Osteocyte (in vitro differentiated cells): ENCODE measurements at regions not wholly inside any gene's neighbourhood (a gene's known extent, or its start where the extent isn't known, plus 50 kb on each side); places are given as distances from the start of the nearest gene placed in this dataset.

Experiments
- DNase-seq: peaks from one replicate; pipeline ENCODE4 v3.0.0; 2021; ENCODE audit warnings: mixed read lengths; ENCODE audit not compliant: unreplicated experiment; ENCODE audit errors: extremely low spot score
- H3K27ac Mint-ChIP-seq: one replicate; pipeline ENCODE4 v1.8.0; 2021; ENCODE audit warnings: mild to moderate bottlenecking, mixed read lengths; ENCODE audit not compliant: unreplicated experiment
- H3K27me3 Mint-ChIP-seq: one replicate; pipeline ENCODE4 v1.8.0; 2021; ENCODE audit warnings: mixed read lengths; ENCODE audit not compliant: unreplicated experiment
- H3K36me3 Mint-ChIP-seq: one replicate; pipeline ENCODE4 v1.8.0; 2021; ENCODE audit warnings: mixed read lengths; ENCODE audit not compliant: unreplicated experiment
- H3K4me1 Mint-ChIP-seq: one replicate; pipeline ENCODE4 v1.8.0; 2021; ENCODE audit warnings: mixed read lengths; ENCODE audit not compliant: unreplicated experiment
- H3K4me3 Mint-ChIP-seq: one replicate; pipeline ENCODE4 v1.8.0; 2021; ENCODE audit warnings: mild to moderate bottlenecking, moderate library complexity, mixed read lengths; ENCODE audit not compliant: unreplicated experiment
- H3K9me3 Mint-ChIP-seq: one replicate; pipeline ENCODE4 v1.8.0; 2021; ENCODE audit warnings: mixed read lengths; ENCODE audit not compliant: unreplicated experiment
- TF ChIP-seq, protein P1 (sequence below): fragments of 200-600 bp; sonication (generic); IDR thresholded peaks from 2 replicates; pipeline ENCODE4 v1.5.0; 2021; ENCODE audit warnings: antibody characterized with exemption, mild to moderate bottlenecking, moderate library complexity

DNA sequence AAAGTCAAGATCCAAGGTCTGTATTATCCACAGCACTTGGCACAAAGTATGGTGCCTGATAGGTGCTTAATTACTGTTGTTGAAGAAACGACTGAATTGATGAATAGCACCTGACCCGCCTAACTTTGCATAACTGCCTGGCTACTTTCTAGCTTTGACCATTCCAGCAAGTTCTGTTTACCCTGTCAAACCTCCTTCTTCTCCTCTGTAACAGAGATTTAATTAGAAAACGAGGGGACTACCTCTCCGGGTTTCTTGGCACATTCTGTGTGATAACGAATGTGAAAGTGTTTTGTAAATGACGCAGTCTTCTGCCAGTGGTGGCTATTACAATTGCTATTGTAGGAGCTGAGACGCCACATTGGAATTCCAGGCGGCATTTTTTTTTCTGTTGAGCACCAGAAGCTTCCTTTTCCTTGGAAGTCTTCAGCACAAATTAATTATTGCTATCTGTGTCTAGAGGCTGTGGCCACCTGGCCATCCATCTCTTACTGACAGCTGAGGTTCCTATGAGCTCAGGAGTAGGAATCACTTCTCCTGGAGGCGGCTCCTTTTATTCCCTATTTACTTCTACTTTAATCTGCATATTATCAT is 522.9 kb downstream of the HS3ST4 start:
- H3K36me3 Mint-ChIP-seq = no peaks in the 10 kb centered on the region
- no peak overlapping the region for H3K27ac Mint-ChIP-seq
- H3K4me1 Mint-ChIP-seq = no peaks in the 10 kb centered on the region
- no peak overlapping the region for H3K4me3 Mint-ChIP-seq
- H3K9me3 Mint-ChIP-seq = peaks cover 24% of the 10 kb centered on the region
- TF ChIP-seq, protein P1, sequence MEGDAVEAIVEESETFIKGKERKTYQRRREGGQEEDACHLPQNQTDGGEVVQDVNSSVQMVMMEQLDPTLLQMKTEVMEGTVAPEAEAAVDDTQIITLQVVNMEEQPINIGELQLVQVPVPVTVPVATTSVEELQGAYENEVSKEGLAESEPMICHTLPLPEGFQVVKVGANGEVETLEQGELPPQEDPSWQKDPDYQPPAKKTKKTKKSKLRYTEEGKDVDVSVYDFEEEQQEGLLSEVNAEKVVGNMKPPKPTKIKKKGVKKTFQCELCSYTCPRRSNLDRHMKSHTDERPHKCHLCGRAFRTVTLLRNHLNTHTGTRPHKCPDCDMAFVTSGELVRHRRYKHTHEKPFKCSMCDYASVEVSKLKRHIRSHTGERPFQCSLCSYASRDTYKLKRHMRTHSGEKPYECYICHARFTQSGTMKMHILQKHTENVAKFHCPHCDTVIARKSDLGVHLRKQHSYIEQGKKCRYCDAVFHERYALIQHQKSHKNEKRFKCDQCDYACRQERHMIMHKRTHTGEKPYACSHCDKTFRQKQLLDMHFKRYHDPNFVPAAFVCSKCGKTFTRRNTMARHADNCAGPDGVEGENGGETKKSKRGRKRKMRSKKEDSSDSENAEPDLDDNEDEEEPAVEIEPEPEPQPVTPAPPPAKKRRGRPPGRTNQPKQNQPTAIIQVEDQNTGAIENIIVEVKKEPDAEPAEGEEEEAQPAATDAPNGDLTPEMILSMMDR = no peak
- no peaks in the 10 kb centered on the region for H3K27me3 Mint-ChIP-seq
- no peak for DNase-seq

DNA sequence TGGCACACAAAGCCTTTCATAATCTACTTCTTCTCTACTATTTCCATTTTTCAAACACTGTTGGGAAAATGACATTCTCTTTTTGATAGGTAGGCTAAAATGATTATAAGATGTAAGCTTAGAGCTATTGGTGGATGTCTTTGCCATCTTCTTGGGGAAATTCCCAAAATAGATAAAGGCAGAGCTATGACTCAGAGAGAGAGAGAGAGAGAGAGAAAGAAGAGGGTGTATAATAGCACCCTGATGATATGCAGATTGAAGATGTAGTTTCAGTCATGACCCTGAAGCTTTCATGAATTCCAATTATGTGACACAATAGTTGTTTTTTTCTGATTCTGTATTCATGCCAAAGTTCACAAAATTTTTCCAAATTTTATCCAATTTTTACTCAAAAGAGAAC is 529.1 kb downstream of the HS3ST4 start:
- DNase-seq = no peak
- Mint-ChIP-seq H3K9me3 (no peaks in the 10 kb centered on the region), H3K27ac (no peak overlapping the region), H3K4me3 (no peak overlapping the region), H3K27me3 (no peaks in the 10 kb centered on the region), H3K36me3 (no peaks in the 10 kb centered on the region), H3K4me1 (no peaks in the 10 kb centered on the region)
- TF ChIP-seq, protein P1 = no peak

DNA sequence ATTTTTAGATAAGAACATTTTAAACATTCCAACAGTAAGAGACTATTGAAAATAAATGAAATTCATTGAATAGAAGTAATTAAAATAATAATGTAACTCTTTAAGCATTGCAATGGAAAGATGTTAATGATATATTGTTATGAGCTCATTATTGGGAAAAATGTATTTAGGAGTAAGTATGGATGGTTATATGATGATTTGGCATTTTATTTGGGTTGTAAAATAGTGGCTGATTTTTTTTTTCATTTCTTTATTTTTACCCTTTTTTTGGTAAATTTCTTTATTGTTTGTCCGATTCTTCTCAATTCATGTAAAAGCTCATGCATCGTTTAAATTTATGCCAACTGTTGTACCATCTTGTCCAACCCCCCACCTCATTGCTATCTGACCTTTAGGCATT is 539.9 kb downstream of the HS3ST4 start:
- H3K9me3 Mint-ChIP-seq = no peaks in the 10 kb centered on the region
- no peaks in the 10 kb centered on the region for H3K36me3 Mint-ChIP-seq
- DNase-seq = no peak
- no peak overlapping the region for H3K27ac Mint-ChIP-seq
- H3K27me3 Mint-ChIP-seq = no peaks in the 10 kb centered on the region
- TF ChIP-seq, protein P1 = no peak
- no peak overlapping the region for H3K4me3 Mint-ChIP-seq
- H3K4me1 Mint-ChIP-seq = no peaks in the 10 kb centered on the region

DNA sequence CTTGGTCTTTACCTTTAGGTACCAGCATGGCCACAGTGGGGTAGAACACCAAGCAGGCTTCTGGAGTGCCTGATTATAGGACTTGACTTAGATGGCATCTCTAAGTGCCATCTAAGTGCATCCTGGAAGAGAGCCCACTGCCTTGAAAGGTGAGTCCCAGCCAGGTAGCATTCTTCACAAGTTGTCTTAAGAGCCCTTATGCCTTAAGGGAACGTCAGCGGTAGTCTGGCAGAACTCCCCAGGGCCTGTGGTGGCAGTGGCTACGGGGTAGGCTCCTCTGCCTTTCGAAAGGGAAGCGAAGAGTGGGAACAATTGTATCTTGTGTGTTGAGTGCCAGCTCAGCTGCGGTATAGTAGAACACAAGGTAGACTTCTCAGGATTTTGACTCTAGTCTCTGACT is 549.0 kb downstream of the HS3ST4 start:
- TF ChIP-seq, protein P1 = no peak
- H3K9me3 Mint-ChIP-seq = peaks cover 24% of the 10 kb centered on the region
- no peak overlapping the region for H3K4me3 Mint-ChIP-seq

DNA sequence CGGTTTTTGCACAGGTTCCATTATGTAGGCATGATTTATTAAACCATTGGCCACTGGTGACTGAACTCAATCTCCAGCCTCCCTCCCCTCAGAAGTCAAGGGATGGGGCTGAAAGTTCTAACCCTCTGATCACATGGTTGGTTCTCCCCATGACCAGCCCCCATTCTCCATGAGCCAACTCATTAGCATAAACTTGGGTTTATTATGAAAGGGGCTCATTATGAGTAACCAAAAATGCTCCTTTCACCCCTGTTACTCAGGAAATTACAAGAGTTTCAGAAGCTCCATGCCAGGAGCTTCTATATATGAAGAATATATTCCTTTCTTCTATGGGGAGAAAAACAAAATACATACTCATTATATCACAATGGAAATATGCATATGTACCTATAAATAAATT is 555.3 kb downstream of the HS3ST4 start:
- H3K4me1 Mint-ChIP-seq = no peaks in the 10 kb centered on the region
- no peaks in the 10 kb centered on the region for H3K27me3 Mint-ChIP-seq
- H3K9me3 Mint-ChIP-seq = peaks cover 50% of the 10 kb centered on the region
- H3K4me3 Mint-ChIP-seq = no peak overlapping the region
- DNase-seq = no peak
- TF ChIP-seq, protein P1 = no peak
- no peaks in the 10 kb centered on the region for H3K36me3 Mint-ChIP-seq
- no peak overlapping the region for H3K27ac Mint-ChIP-seq

More for the DNA sequence above, 549.0 kb downstream of the HS3ST4 start:
- no peaks in the 10 kb centered on the region for H3K27me3 Mint-ChIP-seq
- no peaks in the 10 kb centered on the region for H3K36me3 Mint-ChIP-seq
- no peak for DNase-seq
- no peaks in the 10 kb centered on the region for H3K4me1 Mint-ChIP-seq
- H3K27ac Mint-ChIP-seq = no peak overlapping the region
